ENCODE measurements at regions not wholly inside any gene's neighbourhood (a gene's known extent, or its start where the extent isn't known, plus 50 kb on each side); places are given as distances from the start of the nearest gene placed in this dataset.

- no TSS peak for BruUV-seq (replicated peaks)
- POLR2A ChIA-PET: no interaction called here
- Histone ChIP-seq H3K36me3 (ENCODE audit: control insufficient read depth, insufficient read depth, low read length) (no peaks in the 10 kb centered on the region), H3K27me3 (ENCODE audit: control insufficient read depth, insufficient read depth, low read length) (peaks cover 5% of the 10 kb centered on the region), H3K4me3 (ENCODE audit: low read depth in 2 of 2, low read length in 2 of 2) (no peak overlapping the region), H3K4me1 (ENCODE audit: control insufficient read depth, insufficient read depth, low read length) (no peaks in the 10 kb centered on the region), H3K9me3 (ENCODE audit: control insufficient read depth, insufficient read depth, low read depth, low read length) (no peaks in the 10 kb centered on the region), H3K27ac (ENCODE audit: low read length) (no peak overlapping the region)
- intact Hi-C loops (cut with micrococcal nuclease; ENCODE audit: unreplicated experiment) (no loop called here), in situ Hi-C loops (cut with HindIII; ENCODE audit: low pct_unique_long_range_greater_than_20kb, low sequenced_read_pairs) (no loop called here)
- TF ChIP-seq CTCF (IDR thresholded peaks at IDR 0.05): no peak
- TF ChIP-seq SIN3A (IDR thresholded peaks at IDR 0.05; ENCODE audit: borderline replicate concordance, insufficient read depth, low read depth, low read length): no peak
- TF ChIP-seq REST (IDR thresholded peaks at IDR 0.05; ENCODE audit: insufficient read depth in 1 of 2, low read depth in 2 of 2, low read length in 1 of 2): no peak
- no peak for TF ChIP-seq TCF7L2 (IDR thresholded peaks at IDR 0.05; ENCODE audit: low read depth, low read length)
- no peak for TF ChIP-seq POLR2AphosphoS5 (IDR thresholded peaks at IDR 0.05; ENCODE audit: low read depth, low read length)
- CTCF ChIA-PET: no interaction called here
- DNase-seq (ENCODE audit: low read depth, low spot score): no peak
- no peak for ATAC-seq
Observed at GRCh38 chr6:3506751-3507383, 50.0 kb upstream of the SLC22A23 start.
